IPS DF 19.7 (cell line): ENCODE measurements at regions not wholly inside any gene's neighbourhood (a gene's known extent, or its start where the extent isn't known, plus 50 kb on each side); places are given as distances from the start of the nearest gene placed in this dataset.

Experiments used
- DNase-seq: peaks from one replicate; pipeline ENCODE4 v3.0.0-alpha.2; 2013; ENCODE audit warnings: low read depth, low spot score

DNA sequence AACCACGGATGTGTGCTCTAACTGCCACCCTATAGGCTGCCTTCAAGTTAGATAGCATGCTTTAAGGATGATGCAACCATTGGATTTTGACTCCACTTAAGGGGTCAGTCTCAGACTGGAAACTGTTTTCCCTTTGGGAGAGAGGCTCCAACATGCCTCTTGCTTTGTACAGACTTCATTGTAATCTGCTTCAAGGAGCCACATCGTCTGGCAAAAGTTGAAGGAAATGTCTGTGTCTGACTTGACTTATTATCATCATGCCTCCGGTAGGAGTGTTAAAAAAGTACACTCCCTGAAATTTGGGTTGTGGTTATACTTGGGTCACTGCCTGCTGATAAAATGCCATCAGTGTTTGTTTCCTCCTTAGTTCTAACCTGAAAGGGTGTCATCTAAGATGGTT lies 245.4 kb upstream of the CDIN1 start:
- no peak for DNase-seq

DNA sequence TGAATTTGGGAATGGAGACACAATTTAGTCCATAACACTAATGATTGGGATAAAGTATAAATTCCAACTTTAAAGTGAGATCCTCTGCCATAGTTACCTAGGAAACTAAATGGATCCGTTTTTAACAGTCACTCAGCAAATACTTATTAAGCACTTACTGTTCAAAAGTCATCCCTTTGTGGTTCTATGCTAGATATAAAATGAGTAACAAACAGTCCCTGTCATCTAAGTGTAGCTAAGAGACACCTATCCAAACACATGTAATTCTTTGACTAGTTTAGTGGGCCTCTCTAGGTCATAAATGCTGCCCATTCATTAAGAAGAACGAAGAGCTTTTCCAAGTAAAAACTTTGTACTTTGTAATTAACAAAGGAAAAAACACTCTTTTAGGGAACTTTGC lies 244.2 kb upstream of the CDIN1 start:
- no peak for DNase-seq

DNA sequence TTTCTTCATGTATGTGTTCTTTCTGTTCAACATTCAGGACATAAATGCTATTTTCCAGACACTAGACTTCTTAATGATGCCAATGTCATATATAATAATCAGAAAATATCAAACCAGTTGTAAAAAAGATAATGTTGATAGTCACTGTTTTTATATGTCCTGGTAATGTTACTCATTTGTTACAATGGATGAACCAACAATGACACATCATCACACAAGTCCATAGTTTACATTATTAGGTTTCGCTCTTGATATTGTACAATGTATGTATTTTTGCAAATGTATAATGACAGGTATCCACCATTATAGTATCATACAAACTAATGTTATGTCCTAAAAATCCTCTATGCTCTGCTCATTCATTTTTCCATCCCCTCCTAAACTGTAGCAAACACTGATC lies 243.8 kb upstream of the CDIN1 start:
- DNase-seq = no peak

DNA sequence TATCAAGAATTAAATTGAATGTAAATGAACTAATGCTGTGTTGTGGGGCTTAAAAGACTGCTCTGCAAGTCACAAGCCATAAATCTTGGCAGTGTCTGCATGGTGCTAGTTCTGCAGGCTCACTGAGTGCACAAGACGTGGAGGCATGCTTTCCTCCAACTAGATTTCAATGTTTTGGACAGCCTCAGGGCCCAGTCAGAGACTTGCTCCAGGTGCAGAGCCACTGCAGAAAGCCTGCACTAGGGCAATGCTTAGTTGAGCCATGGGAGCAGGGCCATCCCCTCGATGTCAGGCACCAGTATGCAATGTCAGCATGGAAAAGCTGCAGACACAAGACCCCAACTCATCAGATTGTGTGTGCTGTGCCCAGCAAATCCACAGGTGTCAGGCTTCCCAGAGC lies 234.5 kb upstream of the CDIN1 start:
- DNase-seq = no peak

DNA sequence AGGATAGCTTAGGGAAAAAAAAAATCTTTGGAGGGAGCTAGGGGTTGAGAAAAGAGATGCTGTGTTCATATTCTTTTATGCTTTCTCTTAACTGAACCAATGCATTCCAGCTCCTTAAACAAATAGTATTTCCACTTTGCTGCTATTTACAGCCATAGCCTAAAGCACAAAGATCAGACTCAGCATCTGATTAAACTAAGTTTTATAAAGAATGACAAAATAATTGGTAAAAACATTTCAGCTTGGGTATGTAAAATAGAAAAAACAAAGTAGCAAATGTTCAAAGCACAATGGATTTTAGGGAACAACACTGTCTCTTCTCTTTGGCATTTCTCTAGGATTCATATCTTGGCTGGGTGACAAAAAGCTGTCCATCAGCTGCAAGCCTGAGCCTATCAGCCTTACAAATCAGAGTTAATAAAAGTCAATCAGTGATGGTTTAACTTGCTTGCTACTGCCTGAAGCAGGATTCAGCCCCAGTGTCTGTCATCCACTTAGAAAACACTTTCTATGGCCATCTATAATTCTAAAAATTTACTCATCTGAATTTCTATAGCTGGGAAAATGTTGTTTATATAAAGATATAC lies 232.1 kb upstream of the CDIN1 start:
- no peak for DNase-seq

DNA sequence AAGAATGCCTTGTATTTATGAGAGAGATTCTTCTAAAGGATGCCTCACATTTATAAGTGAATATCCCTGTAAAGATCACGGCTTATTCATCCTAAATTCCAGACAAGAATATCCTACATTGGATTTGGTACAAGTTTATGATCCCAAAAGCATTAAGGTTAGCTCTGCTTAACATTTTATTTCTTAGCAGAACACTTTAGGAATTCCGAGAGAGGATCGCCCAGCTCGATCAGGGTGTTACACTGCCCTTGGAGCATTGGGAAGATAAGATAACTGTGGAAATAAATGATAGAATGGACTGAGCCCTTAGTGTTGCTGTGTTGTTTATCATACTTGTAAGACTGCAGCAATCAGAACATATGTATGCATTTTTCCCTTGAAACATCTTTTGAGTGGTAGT lies 223.0 kb upstream of the CDIN1 start:
- DNase-seq = no peak

DNA sequence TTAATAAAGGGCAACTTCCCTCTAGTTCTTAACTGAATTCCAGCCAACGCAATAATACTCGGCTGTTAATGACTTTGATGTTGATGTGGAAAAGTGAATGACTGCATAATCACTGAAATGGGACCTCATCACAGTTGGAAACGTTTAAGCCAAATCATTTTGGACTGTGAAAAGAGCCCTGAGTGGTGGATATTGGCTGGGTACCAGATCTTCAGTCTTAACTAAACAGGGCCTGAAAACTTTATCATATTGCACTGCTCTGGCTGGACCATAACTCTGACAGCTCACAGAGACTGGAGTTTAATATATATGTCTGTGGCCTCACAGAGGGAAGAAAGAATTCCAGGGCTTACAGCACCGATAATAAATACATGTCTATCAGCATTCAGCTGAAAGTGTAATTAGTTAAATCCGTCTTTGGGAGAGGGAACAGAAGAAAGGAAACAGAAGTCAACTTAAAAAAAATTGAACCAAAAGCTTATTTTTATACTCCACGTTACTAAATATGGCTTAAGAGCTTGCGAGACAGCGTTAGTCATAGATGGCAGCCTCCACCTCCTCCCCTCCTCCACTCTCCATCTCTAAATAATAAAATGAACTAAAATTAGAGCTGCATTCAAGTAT lies 222.3 kb upstream of the CDIN1 start:
- DNase-seq = no peak

DNA sequence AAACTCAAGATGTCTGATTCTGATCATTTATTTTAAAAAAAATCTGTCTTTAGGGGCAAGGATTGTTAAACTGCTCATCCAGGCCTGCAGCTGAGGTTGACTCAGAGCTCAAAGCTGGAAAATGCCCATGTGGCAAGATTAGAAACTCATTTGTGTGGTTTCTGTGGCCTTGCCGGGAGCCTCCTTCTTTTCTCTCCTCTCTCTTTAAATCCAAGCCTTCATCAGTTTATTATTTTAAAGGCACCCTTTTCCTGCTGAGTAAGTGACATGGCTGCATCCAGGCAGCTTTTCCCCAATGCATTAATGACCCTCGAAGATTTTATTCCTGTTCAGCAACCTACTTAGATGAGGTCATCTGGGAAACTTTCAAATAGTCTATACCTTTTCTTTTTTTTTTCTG lies 221.3 kb upstream of the CDIN1 start:
- no peak for DNase-seq

DNA sequence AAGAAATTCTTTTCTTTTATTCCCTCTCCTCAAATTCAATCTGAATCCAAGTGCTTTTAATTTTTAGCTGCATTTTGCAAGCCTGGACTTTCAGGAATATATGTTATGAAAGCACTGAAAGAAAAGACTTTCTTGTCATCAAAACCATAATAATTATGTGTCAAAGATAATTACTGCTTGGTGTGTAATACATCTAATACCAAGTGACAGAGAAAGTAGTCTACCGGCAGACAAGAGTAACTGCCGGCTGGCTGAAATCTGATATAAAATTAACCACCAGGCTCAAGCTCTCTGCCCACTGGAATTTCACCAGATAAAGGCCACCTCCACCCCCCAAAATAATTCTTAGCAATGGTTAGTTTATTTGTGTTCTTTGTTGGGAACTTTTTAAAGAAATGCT lies 220.9 kb upstream of the CDIN1 start:
- DNase-seq = no peak

DNA sequence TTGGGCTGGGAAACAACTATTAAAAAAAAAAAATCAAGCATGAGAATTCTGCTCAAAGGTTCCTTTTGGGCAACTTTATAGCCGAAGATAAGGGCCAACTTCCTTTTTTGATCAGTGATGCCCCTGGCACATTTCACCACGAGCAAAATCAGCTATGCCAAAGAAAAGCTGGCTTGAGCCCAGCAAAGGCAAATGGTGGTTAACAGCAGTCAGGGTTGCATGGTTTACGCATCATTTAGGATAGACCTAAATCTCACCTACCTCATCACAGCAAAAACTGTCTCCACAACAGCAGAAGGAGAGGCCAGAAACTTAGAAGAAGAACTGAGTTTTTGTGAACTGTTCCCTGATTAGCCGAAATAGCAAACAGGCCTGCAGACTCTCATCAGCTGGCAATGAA lies 220.1 kb upstream of the CDIN1 start:
- DNase-seq = no peak

DNA sequence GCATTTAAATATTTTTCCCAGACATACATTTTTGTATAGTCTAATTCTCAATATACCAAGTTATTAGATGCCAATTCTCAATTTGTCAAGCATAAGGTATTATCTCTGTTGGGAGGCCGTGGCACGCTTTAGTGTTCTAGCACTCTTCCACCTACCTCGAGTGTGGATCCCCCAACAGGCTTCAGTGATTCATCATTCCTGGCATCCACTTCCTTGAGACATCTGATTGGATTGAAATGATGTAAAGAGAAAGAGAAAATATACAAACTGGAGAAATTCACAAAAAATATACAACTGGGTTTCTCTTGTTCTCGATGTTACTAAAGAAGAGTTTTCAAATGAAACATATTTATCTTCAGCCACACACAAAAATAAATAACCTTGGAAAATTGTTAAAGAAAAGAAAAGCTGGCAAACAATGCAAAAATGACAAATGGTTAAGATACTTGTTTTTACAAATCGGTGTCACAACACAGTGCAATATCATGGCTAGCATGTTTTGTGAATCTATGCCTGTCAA lies 218.0 kb upstream of the CDIN1 start:
- DNase-seq = no peak

DNA sequence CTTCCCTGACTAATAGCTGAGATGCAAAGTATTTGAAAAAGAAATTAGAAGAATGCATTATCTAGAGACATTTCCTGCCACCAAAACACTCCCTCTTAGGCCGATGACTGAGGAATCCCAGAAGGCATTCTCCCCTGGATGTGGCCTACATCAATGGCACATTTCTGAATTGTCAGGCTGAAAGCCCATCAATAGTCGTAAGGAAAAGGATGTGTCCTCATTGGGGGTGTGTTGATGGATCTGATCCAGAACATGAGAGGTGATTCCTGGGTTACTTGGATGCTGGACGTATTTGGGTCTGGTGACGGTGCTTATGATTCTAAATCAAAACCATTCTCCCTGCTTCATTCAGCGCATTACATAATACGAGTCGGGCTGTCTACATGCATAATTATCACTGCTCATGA lies 216.9 kb upstream of the CDIN1 start:
- no peak for DNase-seq

DNA sequence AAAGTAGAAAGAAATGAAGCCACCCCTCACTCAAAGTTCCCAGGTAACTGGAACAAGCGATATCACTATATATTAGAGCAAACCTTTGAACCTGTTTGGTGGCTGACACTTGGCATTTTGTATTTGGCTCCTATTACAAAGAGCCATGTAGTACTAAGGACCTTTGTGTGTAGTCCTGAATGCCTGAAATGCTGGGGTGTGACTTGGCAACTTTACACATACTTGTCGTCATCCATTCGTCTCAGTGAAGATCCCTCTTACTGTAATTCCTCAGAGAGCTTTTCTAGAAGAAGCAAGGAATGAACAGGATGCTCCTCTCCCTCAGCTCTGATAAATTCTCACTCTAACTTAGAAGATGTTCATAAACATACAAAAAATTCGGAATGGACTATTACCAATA lies 216.1 kb upstream of the CDIN1 start:
- no peak for DNase-seq

DNA sequence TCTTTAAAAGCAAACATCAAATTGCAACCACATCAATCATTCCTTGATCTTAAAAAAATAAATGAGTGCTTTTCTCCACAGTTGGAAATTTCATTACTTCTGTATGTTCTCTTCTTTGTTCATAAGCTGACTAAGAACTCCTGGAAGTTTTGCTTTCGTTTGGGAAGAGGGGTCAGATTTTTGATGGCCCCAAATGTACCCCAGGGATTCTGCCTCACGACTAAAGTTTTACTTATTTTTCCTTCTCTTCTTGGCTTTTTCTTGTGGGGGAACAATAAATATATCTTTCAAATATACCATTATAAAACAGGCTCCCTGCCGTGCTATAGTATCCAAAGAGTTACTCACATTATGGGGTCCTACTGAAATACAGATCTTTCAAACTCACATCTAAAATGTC lies 215.0 kb upstream of the CDIN1 start:
- no peak for DNase-seq

DNA sequence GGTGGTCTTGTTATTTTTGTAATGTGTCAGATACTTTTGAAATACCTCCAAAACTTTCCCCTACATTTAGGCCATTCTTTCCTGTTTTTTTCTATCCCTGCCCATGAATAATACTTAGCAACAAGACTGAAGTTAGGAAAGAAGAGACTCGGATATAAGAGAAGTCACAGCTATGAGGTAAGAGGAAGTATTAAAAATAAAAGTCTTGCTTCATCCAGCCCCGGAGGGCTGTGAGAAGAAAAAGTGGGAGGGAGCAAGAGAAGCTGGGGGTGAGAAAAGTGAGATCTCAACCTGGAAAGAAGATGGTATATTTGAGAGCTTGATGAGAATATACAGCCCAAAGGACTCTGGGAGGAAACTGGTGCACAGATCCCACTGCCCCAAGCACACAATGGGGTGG lies 213.5 kb upstream of the CDIN1 start:
- no peak for DNase-seq

DNA sequence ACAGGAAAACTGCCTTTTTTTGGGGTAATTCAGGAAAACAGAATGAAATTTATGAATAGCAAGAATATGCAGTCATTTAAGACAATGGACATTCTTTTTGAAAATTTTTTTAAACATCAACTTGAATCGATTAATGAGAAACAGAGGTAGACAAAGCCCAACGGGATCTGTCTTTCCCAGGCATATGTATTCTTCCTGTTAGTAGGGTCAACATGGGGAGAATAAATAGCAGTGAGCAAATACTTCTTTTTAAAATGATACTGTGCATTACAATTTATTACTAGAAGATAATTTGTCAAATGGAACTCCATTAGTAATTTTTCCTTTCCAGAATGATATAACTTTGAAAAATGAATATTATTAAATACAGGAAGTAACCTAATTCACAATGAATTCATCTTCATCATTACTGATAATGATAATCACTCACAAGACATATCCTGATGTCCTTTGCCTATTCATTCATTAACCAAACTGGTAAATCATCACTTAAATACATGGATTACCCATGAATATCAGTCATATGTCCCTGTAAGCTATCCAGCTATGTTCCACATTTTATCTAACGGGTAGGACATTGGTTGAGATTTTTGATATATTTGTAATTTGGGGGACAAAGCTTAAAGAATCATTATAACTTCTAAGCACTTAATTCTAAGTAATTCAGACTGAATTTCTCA lies 209.2 kb upstream of the CDIN1 start:
- DNase-seq = no peak

DNA sequence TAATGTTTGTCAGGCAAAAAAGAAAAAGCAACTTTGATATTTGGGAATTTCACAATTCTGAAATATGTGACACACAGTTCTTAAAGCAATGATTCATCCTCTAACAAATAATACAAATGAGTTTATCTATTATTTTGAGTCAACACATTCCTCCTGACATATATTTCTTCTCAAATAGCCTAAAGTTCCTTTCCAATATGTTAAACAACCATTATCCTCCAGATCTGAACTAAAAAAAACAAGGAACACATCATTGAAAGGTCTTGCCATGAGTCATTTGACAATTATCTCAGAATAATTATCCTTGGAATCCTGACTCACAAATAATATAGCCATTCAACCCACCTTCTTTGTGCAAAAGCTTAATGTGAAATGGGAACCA lies 208.7 kb upstream of the CDIN1 start:
- no peak for DNase-seq

DNA sequence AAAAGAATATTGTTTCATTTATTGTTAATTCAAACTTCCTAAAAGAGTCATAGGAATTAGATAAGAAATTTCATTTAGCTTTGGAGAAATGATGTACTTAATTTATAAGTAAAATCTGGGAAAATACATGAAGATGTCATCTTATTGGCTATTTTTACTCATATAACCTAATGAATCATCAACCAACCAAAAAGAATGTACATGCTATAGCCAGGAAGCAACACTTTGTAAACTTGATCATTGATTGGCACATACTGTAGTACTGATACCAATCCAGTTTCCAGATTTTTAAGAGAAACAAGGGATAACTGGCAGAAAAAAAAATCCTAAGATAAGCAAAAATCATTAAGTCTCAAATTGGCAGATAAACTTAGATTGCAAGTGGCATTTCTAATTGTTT lies 207.9 kb upstream of the CDIN1 start:
- DNase-seq = no peak

DNA sequence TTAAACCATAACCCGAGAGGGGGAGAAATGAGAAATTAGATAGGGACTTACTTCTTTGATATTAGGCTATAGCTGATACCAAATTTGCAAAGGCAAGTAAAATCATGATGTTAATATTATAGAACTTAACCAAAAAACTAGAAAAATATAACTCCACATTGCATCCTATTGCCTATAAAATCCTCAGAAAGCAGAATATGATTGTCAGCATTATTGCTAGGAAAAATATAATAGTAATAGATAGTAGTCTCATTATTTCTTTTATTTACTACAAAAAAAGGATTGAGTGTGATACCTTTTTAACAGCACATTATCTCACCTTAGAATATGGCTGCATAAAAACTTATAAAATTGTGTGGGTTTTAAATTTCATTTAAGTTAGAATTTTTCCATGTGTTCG lies 206.5 kb upstream of the CDIN1 start:
- DNase-seq = no peak

DNA sequence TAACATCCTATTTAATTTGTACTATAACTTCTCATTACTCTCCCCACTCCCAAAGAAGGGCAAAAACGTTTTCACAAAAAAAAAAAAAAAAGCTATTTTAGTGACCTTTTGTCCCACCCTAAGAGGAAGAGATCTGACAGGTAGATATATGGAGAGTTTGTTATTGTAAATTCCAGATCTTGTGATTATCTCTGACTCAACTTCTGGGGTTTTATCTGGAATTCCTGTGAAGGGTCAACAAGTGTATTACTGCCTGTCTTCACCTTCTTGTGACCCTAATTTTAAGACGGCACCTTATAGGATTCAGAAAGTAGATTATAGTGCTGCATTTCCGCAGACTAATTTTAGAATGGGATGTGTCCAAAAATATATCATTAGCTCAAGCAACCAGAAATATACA lies 205.9 kb upstream of the CDIN1 start:
- DNase-seq = no peak

DNA sequence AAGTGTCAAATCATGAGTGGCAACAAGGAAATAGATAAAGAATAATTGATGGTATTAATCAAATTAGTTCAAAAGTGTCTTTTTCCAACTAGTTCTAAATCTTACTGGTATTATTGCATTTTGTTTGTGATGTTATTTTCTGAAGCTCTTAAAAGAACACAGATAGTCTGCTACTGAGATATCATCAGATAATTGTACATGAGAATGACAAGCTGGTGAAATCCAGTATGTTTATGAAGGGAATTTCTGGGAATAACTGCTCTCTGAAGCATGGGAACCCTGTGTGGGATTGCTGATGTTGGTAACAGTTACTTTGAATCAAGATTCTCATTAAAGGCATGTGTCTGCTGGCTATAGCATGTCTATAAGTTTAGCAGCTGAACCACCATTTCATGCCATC lies 190.3 kb upstream of the CDIN1 start:
- DNase-seq = no peak

DNA sequence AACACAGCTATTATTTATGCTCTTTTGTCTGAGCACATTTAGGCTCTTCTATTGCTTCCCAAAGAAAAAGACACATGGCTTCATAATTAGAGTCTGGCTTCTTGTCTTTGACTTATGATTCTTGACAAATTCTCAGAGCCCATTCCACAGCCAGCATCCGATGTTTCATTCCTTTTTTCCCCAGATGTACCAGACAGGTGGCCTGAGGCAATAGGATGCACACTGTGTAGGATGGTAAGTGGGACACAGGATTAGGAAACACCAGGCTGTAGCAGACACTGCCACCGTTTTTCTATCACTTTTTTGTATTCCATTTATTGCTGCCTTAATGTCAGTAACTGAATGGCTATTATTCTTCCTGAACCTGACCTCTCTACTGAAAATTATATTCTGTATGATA lies 188.9 kb upstream of the CDIN1 start:
- no peak for DNase-seq

DNA sequence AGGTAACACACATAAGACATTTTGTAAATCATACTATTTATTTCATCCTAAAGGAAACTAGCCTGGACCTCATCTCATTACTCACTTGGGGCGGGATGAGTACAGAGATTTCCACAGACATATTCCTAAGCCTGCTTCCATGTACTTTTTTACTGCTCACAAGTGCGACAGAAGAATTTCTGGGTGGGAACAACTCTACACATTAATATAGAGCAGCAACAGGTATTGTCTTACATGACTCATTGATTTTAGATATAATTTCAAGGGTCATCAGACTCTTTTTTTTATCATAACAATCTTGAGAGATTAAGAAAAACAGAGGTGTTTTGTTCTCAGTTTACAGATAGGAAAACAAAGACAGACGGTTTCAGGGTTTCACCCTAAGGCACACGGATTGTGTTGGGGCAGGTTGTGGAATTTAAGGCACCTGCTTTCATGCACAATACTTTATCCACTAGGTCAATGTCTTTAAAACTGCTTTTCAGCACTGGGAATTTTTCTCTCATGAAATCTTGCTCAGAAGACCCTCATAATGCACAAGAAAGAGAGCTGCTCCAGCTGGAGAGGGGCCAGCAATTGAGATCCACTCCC lies 186.7 kb upstream of the CDIN1 start:
- no peak for DNase-seq
